ENCODE measurements at regions not wholly inside any gene's neighbourhood (a gene's known extent, or its start where the extent isn't known, plus 50 kb on each side); places are given as distances from the start of the nearest gene placed in this dataset.

DNA sequence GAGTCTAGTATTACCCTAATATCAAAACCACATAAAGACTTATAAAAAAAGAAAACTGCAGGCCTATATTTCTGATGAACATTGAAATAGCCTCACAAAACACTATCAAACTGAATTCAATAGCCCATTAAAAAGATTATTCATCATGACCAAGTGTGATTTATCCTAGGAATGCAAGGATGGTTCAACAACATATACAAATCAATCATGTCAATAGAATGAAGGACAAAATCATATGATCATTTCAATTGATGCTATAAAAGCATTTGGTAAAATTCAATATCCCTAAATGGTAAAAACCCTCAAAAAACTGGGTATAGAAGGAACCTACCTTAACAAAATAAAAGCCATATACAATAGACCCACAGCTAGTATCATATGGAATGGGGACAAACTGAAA, 797.9 kb upstream of the INTU start:
- ChIA-PET POLR2A (no interaction called here), CTCF (no interaction called here)

DNA sequence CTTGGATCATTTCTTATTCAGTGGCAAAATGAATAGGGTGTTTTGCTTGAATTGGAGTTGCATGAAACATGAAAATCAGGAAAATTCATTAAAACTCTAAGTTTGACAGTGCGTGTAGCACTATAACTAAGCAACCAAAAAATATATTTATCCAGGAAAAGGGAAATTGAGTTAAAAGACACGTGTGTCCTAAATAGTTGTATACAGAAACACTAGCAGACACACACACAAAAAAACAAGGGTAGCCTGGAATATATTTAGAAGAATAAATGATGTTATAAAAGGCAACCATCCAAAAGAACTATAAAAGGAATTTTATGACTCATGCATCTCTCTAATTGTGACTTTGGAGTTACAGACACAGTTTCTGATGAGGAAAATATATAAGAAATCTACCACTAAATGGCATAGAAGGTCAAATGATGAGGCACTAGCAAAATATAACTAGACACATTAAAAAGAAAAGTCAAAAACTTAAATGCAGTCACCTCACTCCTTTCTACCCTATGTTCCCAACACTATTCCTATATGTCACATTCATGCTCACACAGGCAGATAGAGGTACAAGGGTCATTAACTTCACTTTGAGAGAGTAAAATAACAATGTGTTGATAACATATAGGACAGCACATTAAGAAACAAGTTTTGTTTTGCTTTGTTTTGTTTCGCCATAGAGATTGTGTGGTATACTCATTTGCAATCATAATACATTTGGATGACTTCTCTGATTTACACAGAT, 793.6 kb upstream of the INTU start:
- CTCF ChIA-PET: no interaction called here
- POLR2A ChIA-PET: no interaction called here

DNA sequence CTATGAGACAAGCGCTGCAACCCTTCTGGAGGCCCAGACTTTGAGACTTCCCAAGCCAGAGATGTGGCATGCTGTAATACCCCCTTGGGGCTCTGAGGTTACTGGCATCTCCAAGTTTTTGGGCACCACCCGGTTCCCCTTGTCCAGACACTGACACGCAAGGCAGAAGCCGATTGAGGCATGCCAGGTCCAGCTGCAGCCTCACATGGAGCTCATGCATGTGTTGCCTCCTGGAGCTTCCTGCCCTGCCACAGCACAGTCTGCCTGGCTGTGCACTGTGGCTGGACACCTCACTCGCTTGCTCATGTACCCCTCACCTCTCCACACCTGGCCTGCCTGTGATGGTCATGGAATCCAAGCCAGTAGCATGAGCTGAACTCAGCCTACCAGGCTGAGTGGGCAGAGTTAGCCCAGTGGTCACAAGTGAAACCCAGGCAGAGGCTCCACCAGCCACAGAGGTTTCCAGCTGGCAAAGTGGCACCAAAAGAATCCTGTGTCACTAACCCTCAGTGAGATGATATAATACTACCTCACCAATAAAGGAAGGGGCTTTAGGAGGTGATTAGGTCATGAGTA, 789.2 kb upstream of the INTU start:
- CTCF ChIA-PET: no interaction called here
- POLR2A ChIA-PET: no interaction called here

DNA sequence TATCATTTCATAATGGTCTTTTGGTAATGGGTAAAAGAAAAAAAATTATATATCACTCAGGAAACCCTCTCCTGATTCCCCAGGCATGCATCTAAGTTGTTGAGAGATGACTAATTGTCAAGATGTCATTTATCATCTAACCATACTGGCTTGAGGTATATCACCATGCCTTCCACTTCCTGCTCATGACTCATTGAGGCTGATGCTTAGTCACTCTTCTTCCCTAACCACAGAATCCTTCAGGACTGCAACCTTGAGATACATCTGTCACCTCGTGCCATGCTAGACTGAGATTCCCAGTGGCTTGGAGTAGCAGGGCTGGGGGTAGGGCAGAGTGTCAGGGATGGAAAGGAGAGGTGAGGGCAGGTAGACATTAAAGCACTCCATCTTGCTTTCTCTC, 782.5 kb upstream of the INTU start:
- POLR2A ChIA-PET: no interaction called here
- CTCF ChIA-PET: no interaction called here

DNA sequence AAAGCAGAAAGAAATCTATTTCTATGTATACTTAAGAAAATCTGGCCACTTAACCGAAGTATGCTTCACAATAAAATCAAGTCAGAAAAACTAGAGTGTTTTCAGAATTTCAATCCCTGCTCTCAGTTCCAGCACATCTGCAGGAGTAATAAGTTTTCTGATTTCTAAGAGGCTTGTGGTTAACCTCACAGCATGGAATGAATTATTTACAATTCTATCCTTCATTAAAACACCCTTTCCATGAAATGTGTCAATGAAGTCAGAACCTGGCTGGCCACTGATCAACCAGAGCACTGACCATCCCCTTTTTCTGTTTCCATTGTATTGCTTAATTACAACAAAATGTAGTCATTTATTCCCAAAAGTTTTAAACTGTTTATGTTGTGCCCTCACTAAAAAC, 781.4 kb upstream of the INTU start:
- POLR2A ChIA-PET: no interaction called here
- CTCF ChIA-PET: no interaction called here

GRCh38 chr4:126853715-126854114, 779.0 kb upstream of the INTU start:
- POLR2A ChIA-PET: no interaction called here
- CTCF ChIA-PET: no interaction called here

DNA sequence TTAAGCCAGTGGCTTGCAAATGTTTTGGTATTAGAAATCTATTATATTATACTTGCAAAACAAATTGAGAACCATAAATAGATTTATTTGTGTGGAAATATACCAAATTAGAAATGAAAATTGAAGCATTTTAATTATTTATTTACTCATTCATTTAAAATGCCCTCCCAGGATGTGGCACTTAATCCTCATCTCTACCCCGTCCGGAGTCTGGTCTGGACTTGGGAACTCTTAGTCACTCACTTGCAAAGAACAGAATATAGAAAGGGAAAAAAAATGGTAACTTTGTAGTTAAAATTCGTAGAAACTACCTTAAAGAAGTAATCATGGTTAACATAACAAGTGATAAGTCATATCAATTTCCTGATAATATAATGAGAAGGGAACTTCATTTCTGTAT, 775.9 kb upstream of the INTU start:
- POLR2A ChIA-PET: no interaction called here
- CTCF ChIA-PET: no interaction called here

DNA sequence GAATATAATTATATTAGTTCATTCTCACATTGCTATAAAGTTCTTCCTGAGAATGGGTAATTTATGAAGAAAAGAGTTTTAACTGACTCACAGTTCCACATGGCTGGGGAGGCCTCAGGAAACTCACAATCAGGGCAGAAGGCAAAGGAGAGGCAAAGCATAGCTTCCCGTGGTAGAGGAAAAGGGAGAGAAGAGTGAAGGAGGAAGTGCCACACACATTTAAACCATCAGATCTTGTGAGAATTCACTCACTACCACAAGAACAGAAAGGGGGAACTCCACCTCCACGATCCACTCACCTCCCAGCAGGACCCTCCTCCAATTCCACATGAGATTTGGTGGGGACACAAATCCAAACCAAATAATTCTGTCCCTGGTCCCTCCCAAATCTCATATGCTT, 773.4 kb upstream of the INTU start:
- CTCF ChIA-PET: no interaction called here
- POLR2A ChIA-PET: no interaction called here

DNA sequence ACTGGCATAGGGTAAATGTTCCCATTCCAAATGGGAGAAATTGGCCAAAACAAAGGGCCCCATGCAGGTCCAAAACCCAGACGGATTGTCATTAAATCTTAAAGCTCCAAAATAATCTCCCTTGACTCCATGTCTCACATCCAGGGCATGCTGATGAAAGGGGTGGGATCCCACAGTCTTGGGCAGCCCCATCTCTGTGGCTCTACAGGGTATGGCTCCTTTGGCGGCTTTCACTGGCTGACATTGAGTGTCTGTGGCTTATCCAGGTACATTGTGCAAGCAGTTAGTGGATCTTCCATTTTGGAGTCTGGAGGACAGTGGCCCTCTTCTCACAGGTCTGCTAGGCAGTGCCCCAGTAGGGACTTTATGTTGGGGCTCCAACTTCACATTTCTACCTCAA, 772.9 kb upstream of the INTU start:
- ChIA-PET CTCF (no interaction called here), POLR2A (no interaction called here)

GRCh38 chr4:126860308-126860707, 772.4 kb upstream of the INTU start:
- POLR2A ChIA-PET: no interaction called here
- CTCF ChIA-PET: no interaction called here

- POLR2A ChIA-PET: no interaction called here
- CTCF ChIA-PET: no interaction called here
These were observed 762.8 kb upstream of the INTU start for GRCh38 chr4:126869967-126870366.

DNA sequence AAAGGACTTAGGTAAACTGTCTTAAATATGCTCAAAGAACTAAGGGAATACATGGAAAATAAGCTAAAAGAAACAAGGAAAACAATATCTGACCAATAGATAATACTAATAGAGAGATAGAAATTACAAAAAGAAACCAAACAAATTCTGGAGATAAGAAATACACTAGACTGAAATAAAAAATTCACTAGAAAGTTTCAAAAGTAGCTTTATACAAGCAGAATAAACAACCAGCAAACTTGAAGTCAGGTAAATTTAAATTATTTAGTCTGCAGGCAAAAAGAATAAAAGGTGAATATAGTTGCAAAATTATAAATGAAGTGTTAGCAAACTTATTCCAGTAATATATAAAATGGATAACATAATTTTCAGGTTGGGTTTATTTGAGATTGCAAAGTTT, 760.9 kb upstream of the INTU start:
- CTCF ChIA-PET: no interaction called here
- POLR2A ChIA-PET: no interaction called here

DNA sequence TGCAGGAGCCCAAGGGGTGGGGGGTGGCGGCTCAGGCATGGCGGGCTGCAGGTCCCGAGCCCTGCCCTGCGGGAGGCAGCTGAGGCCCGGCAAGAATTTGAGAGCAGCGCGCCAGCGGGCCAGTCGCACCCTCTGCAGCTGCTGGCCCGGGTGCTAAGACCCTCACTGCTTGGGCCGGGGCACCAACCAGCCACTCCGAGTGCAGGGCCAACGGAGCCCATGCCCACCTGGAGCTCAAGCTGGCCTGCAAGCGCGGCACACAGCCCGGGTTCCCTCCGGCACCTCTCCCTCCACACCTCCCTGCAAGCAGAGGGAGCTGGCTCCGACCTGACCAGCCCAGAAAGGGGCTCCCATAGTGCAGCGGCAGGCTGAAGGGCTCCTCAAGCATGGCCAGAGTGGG, 758.2 kb upstream of the INTU start:
- CTCF ChIA-PET: no interaction called here
- POLR2A ChIA-PET: no interaction called here

DNA sequence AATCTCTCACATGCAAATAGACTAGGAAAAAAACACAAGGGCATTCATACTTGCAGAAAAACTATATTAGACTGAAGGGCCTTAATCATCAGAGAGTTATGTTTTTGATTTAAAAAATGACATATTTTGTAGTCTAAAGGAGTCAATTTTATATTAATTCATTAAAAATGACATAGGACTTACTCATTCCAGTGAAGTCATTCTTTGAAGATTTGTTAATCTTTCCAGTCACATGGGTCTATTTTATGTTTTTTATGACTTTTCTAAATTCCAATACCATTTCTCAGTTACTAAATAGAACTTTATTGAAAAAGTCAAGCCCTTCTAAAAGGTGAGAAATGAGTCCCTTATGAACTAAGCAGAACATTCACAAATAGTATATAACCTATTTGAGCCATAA, 743.8 kb upstream of the INTU start:
- ChIA-PET CTCF (no interaction called here), POLR2A (no interaction called here)

DNA sequence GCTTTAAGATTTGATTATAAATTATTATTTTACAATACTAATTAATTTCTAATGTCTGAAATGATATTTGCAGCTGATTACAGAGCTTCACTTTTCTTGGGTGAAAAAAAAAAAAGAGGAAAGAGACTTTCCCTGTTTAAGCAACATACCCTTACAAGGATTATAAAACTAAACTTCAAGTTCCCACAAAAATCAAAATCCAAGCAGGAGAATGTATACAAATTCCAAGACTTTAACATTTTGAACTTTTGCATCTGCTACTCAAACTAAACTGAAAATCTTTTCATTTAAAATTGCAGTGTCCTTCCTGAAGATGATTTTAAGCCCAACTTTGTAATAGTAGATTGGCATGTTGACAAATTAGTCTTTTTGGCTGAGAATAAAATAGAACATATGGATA, 742.4 kb upstream of the INTU start:
- CTCF ChIA-PET: no interaction called here
- POLR2A ChIA-PET: no interaction called here

- ChIA-PET CTCF (no interaction called here), POLR2A (no interaction called here)
These were observed 741.8 kb upstream of the INTU start for GRCh38 chr4:126890994-126891393.

GRCh38 chr4:126894963-126895362, 737.8 kb upstream of the INTU start:
- ChIA-PET POLR2A (no interaction called here), CTCF (no interaction called here)

GRCh38 chr4:126895988-126896570, 736.7 kb upstream of the INTU start:
- POLR2A ChIA-PET: no interaction called here
- CTCF ChIA-PET: no interaction called here

DNA sequence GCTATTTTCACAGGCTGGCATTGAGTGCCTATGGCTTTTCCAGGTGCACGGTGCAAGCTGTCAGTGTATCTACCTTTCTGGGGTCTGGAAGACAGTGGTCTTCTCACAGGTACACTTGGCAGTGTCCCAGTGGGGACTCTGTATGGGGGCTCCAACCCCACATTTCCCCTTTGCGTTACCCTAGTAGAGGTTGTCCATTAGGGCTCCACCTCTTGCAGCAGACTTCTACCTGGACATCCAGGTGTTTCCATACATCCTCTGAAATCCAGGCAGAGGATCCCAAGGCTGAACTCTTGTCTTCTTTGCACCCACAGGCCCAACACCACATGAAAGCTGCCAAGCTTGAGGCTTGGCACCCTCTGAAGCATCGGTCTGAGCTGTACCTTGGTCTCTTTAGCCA, 735.7 kb upstream of the INTU start:
- ChIA-PET CTCF (no interaction called here), POLR2A (no interaction called here)

- CTCF ChIA-PET: no interaction called here
- POLR2A ChIA-PET: no interaction called here
These were observed 733.9 kb upstream of the INTU start for GRCh38 chr4:126898815-126899214.

DNA sequence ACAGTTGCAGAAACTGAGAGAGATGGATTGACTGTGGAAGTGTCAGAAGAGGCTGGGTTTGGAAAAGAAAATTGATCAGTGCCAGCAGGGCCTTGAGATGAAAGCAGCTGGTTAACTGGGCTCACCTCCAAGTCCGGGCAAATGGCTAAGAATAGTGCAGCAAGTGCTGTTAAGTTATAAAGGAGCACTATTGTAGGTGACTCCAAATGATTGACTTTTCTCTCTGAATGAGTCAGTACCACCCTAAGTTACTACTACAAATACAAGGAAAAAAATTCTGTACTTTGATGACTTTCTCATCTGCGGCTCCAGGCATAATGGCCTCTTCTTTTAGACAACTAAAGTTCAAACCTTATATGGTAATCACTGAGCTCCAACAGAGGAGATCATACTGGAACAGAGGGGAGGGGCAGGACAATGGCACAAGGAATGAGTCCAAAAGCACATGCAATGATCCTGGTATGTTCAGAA, 733.4 kb upstream of the INTU start:
- POLR2A ChIA-PET: no interaction called here

GRCh38 chr4:126906466-126906865, 726.3 kb upstream of the INTU start:
- POLR2A ChIA-PET: no interaction called here
- CTCF ChIA-PET: no interaction called here

More for the DNA sequence above, 733.4 kb upstream of the INTU start:
- CTCF ChIA-PET: no interaction called here

Data from activated CD8-positive, alpha-beta memory T cell treated with anti-CD3 and anti-CD28 coated beads for 36 hours (primary cell).